Nephron progenitor cell (in vitro differentiated cells): ENCODE measurements at regions not wholly inside any gene's neighbourhood (a gene's known extent, or its start where the extent isn't known, plus 50 kb on each side); places are given as distances from the start of the nearest gene placed in this dataset.

ENCODE experiments used
- DNase-seq: peaks from one replicate; pipeline ENCODE4 v3.0.0; 2021
- H3K27ac Mint-ChIP-seq: 2 replicates; pipeline ENCODE4 v1.8.0; 2021; ENCODE audit warnings: mild to moderate bottlenecking, moderate library complexity, mixed read lengths
- H3K27me3 Mint-ChIP-seq: 2 replicates; pipeline ENCODE4 v1.8.0; 2021; ENCODE audit warnings: mild to moderate bottlenecking, low read depth, mixed read lengths; ENCODE audit not compliant: poor library complexity
- H3K36me3 Mint-ChIP-seq: 2 replicates; pipeline ENCODE4 v1.8.0; 2021; ENCODE audit warnings: low read depth, mixed read lengths
- H3K4me1 Mint-ChIP-seq: 2 replicates; pipeline ENCODE4 v1.8.0; 2021; ENCODE audit warnings: mixed read lengths
- H3K4me3 Mint-ChIP-seq: 2 replicates; pipeline ENCODE4 v1.8.0; 2021; ENCODE audit warnings: mild to moderate bottlenecking, moderate library complexity, mixed read lengths
- H3K9me3 Mint-ChIP-seq: 2 replicates; pipeline ENCODE4 v1.8.0; 2021; ENCODE audit warnings: mild to moderate bottlenecking, moderate library complexity, mixed read lengths
- TF ChIP-seq, protein P1 (sequence below): fragments of 200-600 bp; sonication (generic); IDR thresholded peaks from 2 replicates; pipeline ENCODE4 v1.5.0; 2021; ENCODE audit warnings: antibody characterized with exemption

DNA sequence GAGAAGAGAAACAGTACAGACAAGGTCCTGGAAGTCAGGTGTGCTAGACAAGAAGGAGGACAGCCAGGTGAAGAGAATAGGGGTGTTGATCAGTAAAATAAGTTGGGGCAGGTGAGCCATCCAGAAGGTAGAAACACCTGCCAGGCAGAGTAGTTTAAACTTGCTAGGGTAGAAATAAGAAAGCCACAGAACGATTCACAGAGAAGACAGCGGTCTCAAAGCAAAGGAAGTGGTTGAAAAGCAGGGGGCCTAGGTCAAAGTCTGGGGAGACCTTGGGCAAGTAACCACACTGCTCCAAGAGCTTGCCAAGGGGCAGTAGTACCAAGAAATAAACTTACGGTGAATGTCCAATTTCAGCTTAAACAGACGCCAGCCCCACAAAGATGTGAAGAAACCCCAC lies 116.6 kb upstream of the PROX1 start:
- H3K36me3 Mint-ChIP-seq, result no peaks in the 10 kb centered on the region
- H3K27me3 Mint-ChIP-seq, result no peaks in the 10 kb centered on the region
- DNase-seq, result no peak
- TF ChIP-seq, protein P1, sequence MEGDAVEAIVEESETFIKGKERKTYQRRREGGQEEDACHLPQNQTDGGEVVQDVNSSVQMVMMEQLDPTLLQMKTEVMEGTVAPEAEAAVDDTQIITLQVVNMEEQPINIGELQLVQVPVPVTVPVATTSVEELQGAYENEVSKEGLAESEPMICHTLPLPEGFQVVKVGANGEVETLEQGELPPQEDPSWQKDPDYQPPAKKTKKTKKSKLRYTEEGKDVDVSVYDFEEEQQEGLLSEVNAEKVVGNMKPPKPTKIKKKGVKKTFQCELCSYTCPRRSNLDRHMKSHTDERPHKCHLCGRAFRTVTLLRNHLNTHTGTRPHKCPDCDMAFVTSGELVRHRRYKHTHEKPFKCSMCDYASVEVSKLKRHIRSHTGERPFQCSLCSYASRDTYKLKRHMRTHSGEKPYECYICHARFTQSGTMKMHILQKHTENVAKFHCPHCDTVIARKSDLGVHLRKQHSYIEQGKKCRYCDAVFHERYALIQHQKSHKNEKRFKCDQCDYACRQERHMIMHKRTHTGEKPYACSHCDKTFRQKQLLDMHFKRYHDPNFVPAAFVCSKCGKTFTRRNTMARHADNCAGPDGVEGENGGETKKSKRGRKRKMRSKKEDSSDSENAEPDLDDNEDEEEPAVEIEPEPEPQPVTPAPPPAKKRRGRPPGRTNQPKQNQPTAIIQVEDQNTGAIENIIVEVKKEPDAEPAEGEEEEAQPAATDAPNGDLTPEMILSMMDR, result no peak
- no peak overlapping the region for H3K4me3 Mint-ChIP-seq
- no peaks in the 10 kb centered on the region for H3K9me3 Mint-ChIP-seq
- no peaks in the 10 kb centered on the region for H3K4me1 Mint-ChIP-seq
- no peak overlapping the region for H3K27ac Mint-ChIP-seq

DNA sequence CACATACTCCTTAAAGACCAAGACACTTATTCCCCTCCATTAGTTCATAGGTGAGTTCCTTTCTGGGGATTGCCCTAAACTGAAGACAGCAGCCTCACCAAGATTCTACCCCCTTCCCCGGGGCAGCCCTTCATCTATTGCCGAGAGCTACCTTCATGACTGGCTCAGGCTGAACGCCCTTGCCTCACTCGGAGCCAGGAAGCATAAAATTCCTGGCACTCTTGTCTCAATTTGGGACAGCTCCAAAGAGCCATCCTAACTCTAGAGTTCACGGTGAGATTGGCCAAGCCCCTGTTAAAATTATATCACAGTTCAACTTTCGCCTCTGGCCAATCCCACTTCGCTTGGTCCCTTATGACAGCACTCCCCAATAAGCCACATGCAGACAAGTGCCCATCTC lies 113.0 kb upstream of the PROX1 start:
- H3K36me3 Mint-ChIP-seq, result no peaks in the 10 kb centered on the region
- DNase-seq, result no peak
- no peak overlapping the region for H3K4me3 Mint-ChIP-seq
- H3K9me3 Mint-ChIP-seq, result no peaks in the 10 kb centered on the region
- TF ChIP-seq, protein P1, result no peak
- H3K27me3 Mint-ChIP-seq, result peaks cover 1% of the 10 kb centered on the region
- H3K4me1 Mint-ChIP-seq, result no peaks in the 10 kb centered on the region
- no peak overlapping the region for H3K27ac Mint-ChIP-seq

DNA sequence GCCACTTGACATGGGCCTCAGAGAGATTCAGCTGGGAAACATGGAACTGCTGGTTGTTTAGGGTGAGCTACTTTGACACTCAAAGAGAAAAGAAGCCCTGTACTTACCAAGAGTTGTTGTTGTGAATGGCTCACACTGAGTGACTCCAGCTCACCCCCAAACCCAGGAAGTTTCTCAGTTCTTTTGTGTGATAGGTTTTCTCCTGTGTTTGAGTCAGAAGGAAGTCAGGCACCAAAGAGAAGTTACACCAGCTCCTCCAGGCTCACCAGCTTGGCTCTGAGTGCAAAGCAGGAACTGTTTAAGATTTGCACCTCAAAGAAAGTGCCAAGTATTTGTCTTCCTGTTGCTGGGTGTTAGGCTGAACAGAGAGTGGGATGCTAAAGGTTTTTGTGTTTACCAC lies 111.2 kb upstream of the PROX1 start:
- TF ChIP-seq, protein P1, result no peak
- H3K9me3 Mint-ChIP-seq, result peaks cover 5% of the 10 kb centered on the region
- no peak overlapping the region for H3K27ac Mint-ChIP-seq
- H3K4me3 Mint-ChIP-seq, result no peak overlapping the region
- peaks cover 3% of the 10 kb centered on the region for H3K27me3 Mint-ChIP-seq
- no peaks in the 10 kb centered on the region for H3K4me1 Mint-ChIP-seq
- DNase-seq, result no peak
- H3K36me3 Mint-ChIP-seq, result peaks cover 7% of the 10 kb centered on the region

DNA sequence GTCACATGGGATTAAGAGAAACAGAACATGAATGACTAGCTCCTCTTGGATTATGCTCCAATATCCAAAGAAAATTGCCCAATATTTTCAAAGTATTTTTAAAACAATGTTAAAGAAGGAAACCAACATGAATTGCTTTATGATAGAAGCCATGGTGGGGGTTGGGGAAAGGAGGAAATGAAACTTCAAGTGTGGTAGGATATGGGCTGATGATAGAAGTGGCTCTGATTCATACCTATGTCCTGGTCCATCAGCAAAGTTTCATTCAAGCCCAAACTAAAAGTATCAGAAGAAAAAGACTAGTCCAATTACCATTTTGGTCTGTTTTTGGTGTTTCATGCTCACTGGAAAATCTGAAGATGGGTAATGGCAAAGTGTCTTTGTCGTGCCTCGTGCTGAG lies 104.2 kb upstream of the PROX1 start:
- TF ChIP-seq, protein P1, result no peak
- H3K27me3 Mint-ChIP-seq, result peaks cover 8% of the 10 kb centered on the region

DNA sequence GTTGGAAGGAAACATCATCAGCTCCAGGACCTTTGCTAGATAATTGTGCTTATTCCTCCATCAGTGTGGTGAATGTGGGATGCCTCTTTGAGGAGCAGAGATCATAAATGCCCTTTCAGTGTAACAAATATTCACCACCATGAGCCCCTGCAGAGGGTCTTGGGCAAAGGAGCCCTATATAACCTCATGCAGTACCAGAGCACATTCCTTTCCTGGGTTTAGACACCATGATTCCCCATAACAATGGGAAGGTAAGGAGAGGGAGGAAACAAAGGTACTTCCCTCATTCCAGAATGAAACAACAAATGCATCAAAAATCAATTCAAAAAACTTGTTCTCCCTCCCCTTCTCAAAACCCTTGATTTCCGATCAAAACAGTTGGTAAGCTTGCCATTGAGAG lies 103.4 kb upstream of the PROX1 start:
- Mint-ChIP-seq H3K27me3 (peaks cover 8% of the 10 kb centered on the region), H3K36me3 (peaks cover 7% of the 10 kb centered on the region), H3K27ac (no peak overlapping the region), H3K4me1 (no peaks in the 10 kb centered on the region), H3K4me3 (no peak overlapping the region), H3K9me3 (peaks cover 5% of the 10 kb centered on the region)
- no peak for DNase-seq
- TF ChIP-seq, protein P1, result no peak

More for the DNA sequence above, 104.2 kb upstream of the PROX1 start:
- peaks cover 5% of the 10 kb centered on the region for H3K9me3 Mint-ChIP-seq
- H3K4me1 Mint-ChIP-seq, result no peaks in the 10 kb centered on the region
- H3K27ac Mint-ChIP-seq, result no peak overlapping the region
- no peak overlapping the region for H3K4me3 Mint-ChIP-seq
- H3K36me3 Mint-ChIP-seq, result peaks cover 7% of the 10 kb centered on the region
- no peak for DNase-seq

DNA sequence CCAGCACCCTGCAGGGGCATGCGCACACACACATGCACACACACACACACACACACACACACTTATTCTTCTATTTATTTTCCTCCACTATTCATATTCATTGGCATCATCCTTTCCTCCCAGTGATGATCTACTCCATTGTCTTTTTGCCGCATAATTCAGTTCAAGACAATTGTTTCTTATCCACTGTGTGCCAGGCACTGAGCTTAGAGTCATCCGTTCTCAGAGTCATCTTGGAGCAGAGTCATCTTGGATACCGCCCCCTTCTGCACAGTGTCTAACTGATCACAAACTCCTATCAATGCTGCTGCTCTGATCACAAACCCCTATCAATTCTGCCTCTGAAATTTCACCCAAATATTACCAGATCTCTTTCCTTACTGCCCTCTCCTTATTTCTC lies 102.8 kb upstream of the PROX1 start:
- DNase-seq, result no peak
- TF ChIP-seq, protein P1, result no peak
- Mint-ChIP-seq H3K4me1 (no peaks in the 10 kb centered on the region), H3K27me3 (peaks cover 5% of the 10 kb centered on the region), H3K4me3 (no peak overlapping the region), H3K9me3 (peaks cover 5% of the 10 kb centered on the region), H3K27ac (no peak overlapping the region), H3K36me3 (peaks cover 7% of the 10 kb centered on the region)
